ENCODE measurements at regions not wholly inside any gene's neighbourhood (a gene's known extent, or its start where the extent isn't known, plus 50 kb on each side); places are given as distances from the start of the nearest gene placed in this dataset.

DNA sequence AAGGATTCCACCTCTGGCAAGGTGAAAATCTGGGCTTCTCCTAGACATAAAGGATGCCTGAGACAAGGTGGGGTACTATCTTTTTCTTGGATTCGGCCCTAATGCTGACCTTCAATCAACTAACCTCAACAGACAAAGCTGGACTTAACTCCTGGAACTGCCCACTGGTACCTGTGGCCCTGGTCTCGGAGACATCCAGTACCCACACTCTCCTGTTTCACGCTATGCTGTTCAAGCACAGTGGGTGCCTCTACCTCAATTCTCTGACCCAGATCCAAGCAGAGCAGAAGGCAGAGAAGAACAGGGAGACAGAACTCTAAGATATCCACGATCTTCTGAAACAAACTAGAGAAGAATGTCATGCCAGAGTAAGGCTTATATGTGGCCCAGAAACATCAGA lies 189.8 kb upstream of the FOXQ1 start:
- TF ChIP-seq POLR2AphosphoS5 (IDR thresholded peaks at IDR 0.05; ENCODE audit: low read depth, low read length) (no peak), POLR2A (IDR thresholded peaks at IDR 0.05; ENCODE audit: low read depth, low read length) (no peak), SPI1 (IDR thresholded peaks at IDR 0.05; ENCODE audit: low read depth, low read length) (no peak), TAF1 (IDR thresholded peaks at IDR 0.05; ENCODE audit: low read depth, low read length) (no peak)
